ENCODE measurements at regions not wholly inside any gene's neighbourhood (a gene's known extent, or its start where the extent isn't known, plus 50 kb on each side); places are given as distances from the start of the nearest gene placed in this dataset.

DNA sequence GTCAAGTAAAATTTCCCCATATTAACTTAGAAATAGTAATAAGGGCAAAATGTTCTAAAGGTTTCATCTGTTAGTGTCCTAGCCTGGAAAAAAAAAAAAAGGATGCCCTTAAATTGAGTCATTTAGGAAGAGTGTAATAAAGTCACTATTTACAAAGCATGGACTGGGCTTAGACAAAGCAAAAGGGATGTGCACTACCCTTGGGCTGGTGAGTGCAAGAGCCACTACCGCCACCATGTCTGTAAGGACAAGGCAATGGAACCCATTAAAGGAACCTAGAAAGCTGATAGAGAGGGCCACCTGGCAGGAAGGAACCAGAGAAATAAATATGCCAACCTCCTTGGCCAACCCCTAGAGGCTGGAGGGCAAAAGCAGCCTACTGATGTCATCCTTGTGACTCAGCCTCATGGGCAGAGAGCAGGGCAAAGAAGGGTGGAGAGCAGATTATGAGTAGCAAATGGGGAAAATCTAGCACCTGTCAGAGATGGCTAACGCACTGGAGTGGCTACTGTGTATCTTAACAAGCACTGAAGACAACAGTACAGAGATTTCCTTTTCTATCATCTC is 59.5 kb upstream of the FUT8 start:
- TF ChIP-seq, protein P1, sequence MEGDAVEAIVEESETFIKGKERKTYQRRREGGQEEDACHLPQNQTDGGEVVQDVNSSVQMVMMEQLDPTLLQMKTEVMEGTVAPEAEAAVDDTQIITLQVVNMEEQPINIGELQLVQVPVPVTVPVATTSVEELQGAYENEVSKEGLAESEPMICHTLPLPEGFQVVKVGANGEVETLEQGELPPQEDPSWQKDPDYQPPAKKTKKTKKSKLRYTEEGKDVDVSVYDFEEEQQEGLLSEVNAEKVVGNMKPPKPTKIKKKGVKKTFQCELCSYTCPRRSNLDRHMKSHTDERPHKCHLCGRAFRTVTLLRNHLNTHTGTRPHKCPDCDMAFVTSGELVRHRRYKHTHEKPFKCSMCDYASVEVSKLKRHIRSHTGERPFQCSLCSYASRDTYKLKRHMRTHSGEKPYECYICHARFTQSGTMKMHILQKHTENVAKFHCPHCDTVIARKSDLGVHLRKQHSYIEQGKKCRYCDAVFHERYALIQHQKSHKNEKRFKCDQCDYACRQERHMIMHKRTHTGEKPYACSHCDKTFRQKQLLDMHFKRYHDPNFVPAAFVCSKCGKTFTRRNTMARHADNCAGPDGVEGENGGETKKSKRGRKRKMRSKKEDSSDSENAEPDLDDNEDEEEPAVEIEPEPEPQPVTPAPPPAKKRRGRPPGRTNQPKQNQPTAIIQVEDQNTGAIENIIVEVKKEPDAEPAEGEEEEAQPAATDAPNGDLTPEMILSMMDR (conservative IDR thresholded peaks at IDR 0.05; ENCODE audit: low read depth in 2 of 2): no peak
- TF ChIP-seq, protein P2, sequence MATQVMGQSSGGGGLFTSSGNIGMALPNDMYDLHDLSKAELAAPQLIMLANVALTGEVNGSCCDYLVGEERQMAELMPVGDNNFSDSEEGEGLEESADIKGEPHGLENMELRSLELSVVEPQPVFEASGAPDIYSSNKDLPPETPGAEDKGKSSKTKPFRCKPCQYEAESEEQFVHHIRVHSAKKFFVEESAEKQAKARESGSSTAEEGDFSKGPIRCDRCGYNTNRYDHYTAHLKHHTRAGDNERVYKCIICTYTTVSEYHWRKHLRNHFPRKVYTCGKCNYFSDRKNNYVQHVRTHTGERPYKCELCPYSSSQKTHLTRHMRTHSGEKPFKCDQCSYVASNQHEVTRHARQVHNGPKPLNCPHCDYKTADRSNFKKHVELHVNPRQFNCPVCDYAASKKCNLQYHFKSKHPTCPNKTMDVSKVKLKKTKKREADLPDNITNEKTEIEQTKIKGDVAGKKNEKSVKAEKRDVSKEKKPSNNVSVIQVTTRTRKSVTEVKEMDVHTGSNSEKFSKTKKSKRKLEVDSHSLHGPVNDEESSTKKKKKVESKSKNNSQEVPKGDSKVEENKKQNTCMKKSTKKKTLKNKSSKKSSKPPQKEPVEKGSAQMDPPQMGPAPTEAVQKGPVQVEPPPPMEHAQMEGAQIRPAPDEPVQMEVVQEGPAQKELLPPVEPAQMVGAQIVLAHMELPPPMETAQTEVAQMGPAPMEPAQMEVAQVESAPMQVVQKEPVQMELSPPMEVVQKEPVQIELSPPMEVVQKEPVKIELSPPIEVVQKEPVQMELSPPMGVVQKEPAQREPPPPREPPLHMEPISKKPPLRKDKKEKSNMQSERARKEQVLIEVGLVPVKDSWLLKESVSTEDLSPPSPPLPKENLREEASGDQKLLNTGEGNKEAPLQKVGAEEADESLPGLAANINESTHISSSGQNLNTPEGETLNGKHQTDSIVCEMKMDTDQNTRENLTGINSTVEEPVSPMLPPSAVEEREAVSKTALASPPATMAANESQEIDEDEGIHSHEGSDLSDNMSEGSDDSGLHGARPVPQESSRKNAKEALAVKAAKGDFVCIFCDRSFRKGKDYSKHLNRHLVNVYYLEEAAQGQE (IDR thresholded peaks at IDR 0.05; ENCODE audit: unreplicated experiment): no peak
- TF ChIP-seq EZH2 (IDR thresholded peaks at IDR 0.05; ENCODE audit: low read depth, unreplicated experiment) (no peak), EZH2phosphoT487 (IDR thresholded peaks at IDR 0.05; ENCODE audit: unreplicated experiment) (no peak), JUNB (IDR thresholded peaks at IDR 0.05; ENCODE audit: unreplicated experiment) (no peak), POLR2AphosphoS5 (IDR thresholded peaks at IDR 0.05; ENCODE audit: low read depth) (no peak), ZNF114 (CRISPR knock-in tag; IDR thresholded peaks at IDR 0.05) (no peak), CREB1 (CRISPR knock-in tag; IDR thresholded peaks at IDR 0.05; ENCODE audit: low read depth) (no peak)
- TF ChIP-seq, protein P3, sequence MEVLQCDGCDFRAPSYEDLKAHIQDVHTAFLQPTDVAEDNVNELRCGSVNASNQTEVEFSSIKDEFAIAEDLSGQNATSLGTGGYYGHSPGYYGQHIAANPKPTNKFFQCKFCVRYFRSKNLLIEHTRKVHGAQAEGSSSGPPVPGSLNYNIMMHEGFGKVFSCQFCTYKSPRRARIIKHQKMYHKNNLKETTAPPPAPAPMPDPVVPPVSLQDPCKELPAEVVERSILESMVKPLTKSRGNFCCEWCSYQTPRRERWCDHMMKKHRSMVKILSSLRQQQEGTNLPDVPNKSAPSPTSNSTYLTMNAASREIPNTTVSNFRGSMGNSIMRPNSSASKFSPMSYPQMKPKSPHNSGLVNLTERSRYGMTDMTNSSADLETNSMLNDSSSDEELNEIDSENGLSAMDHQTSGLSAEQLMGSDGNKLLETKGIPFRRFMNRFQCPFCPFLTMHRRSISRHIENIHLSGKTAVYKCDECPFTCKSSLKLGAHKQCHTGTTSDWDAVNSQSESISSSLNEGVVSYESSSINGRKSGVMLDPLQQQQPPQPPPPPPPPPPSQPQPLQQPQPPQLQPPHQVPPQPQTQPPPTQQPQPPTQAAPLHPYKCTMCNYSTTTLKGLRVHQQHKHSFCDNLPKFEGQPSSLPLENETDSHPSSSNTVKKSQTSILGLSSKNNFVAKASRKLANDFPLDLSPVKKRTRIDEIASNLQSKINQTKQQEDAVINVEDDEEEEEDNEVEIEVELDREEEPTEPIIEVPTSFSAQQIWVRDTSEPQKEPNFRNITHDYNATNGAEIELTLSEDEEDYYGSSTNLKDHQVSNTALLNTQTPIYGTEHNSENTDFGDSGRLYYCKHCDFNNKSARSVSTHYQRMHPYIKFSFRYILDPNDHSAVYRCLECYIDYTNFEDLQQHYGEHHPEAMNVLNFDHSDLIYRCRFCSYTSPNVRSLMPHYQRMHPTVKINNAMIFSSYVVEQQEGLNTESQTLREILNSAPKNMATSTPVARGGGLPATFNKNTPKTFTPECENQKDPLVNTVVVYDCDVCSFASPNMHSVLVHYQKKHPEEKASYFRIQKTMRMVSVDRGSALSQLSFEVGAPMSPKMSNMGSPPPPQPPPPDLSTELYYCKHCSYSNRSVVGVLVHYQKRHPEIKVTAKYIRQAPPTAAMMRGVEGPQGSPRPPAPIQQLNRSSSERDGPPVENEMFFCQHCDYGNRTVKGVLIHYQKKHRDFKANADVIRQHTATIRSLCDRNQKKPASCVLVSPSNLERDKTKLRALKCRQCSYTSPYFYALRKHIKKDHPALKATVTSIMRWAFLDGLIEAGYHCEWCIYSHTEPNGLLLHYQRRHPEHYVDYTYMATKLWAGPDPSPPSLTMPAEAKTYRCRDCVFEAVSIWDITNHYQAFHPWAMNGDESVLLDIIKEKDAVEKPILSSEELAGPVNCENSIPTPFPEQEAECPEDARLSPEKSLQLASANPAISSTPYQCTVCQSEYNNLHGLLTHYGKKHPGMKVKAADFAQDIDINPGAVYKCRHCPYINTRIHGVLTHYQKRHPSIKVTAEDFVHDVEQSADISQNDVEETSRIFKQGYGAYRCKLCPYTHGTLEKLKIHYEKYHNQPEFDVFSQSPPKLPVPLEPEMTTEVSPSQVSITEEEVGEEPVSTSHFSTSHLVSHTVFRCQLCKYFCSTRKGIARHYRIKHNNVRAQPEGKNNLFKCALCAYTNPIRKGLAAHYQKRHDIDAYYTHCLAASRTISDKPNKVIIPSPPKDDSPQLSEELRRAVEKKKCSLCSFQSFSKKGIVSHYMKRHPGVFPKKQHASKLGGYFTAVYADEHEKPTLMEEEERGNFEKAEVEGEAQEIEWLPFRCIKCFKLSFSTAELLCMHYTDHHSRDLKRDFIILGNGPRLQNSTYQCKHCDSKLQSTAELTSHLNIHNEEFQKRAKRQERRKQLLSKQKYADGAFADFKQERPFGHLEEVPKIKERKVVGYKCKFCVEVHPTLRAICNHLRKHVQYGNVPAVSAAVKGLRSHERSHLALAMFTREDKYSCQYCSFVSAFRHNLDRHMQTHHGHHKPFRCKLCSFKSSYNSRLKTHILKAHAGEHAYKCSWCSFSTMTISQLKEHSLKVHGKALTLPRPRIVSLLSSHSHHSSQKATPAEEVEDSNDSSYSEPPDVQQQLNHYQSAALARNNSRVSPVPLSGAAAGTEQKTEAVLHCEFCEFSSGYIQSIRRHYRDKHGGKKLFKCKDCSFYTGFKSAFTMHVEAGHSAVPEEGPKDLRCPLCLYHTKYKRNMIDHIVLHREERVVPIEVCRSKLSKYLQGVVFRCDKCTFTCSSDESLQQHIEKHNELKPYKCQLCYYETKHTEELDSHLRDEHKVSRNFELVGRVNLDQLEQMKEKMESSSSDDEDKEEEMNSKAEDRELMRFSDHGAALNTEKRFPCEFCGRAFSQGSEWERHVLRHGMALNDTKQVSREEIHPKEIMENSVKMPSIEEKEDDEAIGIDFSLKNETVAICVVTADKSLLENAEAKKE (CRISPR knock-in tag; IDR thresholded peaks at IDR 0.05): no peak
- TF ChIP-seq, protein P4, sequence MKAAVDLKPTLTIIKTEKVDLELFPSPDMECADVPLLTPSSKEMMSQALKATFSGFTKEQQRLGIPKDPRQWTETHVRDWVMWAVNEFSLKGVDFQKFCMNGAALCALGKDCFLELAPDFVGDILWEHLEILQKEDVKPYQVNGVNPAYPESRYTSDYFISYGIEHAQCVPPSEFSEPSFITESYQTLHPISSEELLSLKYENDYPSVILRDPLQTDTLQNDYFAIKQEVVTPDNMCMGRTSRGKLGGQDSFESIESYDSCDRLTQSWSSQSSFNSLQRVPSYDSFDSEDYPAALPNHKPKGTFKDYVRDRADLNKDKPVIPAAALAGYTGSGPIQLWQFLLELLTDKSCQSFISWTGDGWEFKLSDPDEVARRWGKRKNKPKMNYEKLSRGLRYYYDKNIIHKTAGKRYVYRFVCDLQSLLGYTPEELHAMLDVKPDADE (IDR thresholded peaks at IDR 0.05): no peak

Measured in GM23338 (cell line).